Endothelial cell of umbilical vein (primary cell): ENCODE measurements at regions not wholly inside any gene's neighbourhood (a gene's known extent, or its start where the extent isn't known, plus 50 kb on each side); places are given as distances from the start of the nearest gene placed in this dataset.

Source experiments
- BruUV-seq: library from RNA; stranded (reverse); fragments of 400-500 nt; replicated peaks from 2 replicates; lab custom pipeline; 2021; lab: Mats Ljungman, UMichigan
- CTCF ChIA-PET: fragments of 300-600, 350-600 bp; sonication (Branson Sonifier 250); formaldehyde crosslinking; loops from one replicate; lab custom pipeline; 2021; ENCODE audit warnings: antibody characterized with exemption, inconsistent platforms; lab: Charles Lee
- POLR2A ChIA-PET: fragments of 300-600, 350-600 bp; sonication (Branson Sonifier 250); formaldehyde crosslinking; loops from one replicate; lab custom pipeline; 2021; ENCODE audit warnings: antibody characterized with exemption, inconsistent platforms; lab: Charles Lee
- DNase-seq: peaks from one replicate; pipeline ENCODE4 v3.0.0-alpha.2; 2011; ENCODE audit warnings: low read depth, low spot score
- FAIRE-seq: peaks from 2 replicates; lab custom pipeline; 2011; peaks lifted over from hg19 to GRCh38; lab: Jason Lieb, UNC
- H2AFZ ChIP-seq: 2 replicates; pipeline ENCODE4 v1.6.0; 2012; ENCODE audit warnings: low read depth, low read length, control low read depth, inconsistent platforms
- H3K27ac ChIP-seq: 2 replicates; pipeline ENCODE4 v1.5.1; 2011; ENCODE audit warnings: low read depth, mild to moderate bottlenecking, control low read depth, low read length, moderate library complexity; ENCODE audit not compliant: insufficient read depth
- H3K27me3 ChIP-seq, 2 experiments: 2 replicates each; pipeline versions ENCODE4 v1.6.0 to v1.6.1; 2011; ENCODE audit warnings: low read length in 2 of 2, mixed read lengths in 1 of 2; ENCODE audit not compliant: control insufficient read depth in 2 of 2, insufficient read depth in 2 of 2
- H3K36me3 ChIP-seq, 2 experiments: 2 replicates in 1 of 2; 3 replicates in 1 of 2; pipeline ENCODE4 v1.5.1; 2011; ENCODE audit warnings: low read length in 2 of 2, mild to moderate bottlenecking in 1 of 2, moderate library complexity in 1 of 2; ENCODE audit not compliant: control insufficient read depth in 2 of 2, insufficient read depth in 2 of 2; ENCODE audit errors: extremely low read depth in 1 of 2
- H3K4me1 ChIP-seq: 3 replicates; pipeline ENCODE4 v1.5.1; 2011; ENCODE audit warnings: mild to moderate bottlenecking, low read length; ENCODE audit not compliant: control insufficient read depth, insufficient read depth; ENCODE audit errors: extremely low read depth
- H3K4me2 ChIP-seq: 2 replicates; pipeline ENCODE4 v1.6.1; 2011; ENCODE audit warnings: low read length, control low read depth, mixed read lengths; ENCODE audit not compliant: insufficient read depth
- H3K4me3 ChIP-seq, 3 experiments: fragments of 200-600 bp in 1 of 3; sonication (generic), shearing (Covaris generic) in 1 of 3; replicated peaks in 1 of 3; 2 replicates each; pipeline ENCODE4 v1.5.1; 2011 to 2016; ENCODE audit warnings: control low read depth in 3 of 3, low read length in 3 of 3, mild to moderate bottlenecking in 2 of 3, inconsistent platforms in 1 of 3, low read depth in 1 of 3, moderate library complexity in 1 of 3; ENCODE audit not compliant: insufficient read depth in 1 of 3
- H3K79me2 ChIP-seq: 2 replicates; pipeline ENCODE4 v1.6.0; 2012; ENCODE audit warnings: low read length, inconsistent platforms; ENCODE audit not compliant: control insufficient read depth, insufficient read depth
- H3K9ac ChIP-seq: replicated peaks from 2 replicates; pipeline ENCODE3; 2011; ENCODE audit warnings: low read length, control low read depth; ENCODE audit not compliant: insufficient read depth; ENCODE audit errors: extremely low read depth
- H3K9me1 ChIP-seq: replicated peaks from 3 replicates; pipeline ENCODE4 v1.6.0; 2011; ENCODE audit warnings: mild to moderate bottlenecking, low read length; ENCODE audit not compliant: control insufficient read depth, insufficient read depth; ENCODE audit errors: extremely low read depth
- H3K9me3 ChIP-seq: replicated peaks from 2 replicates; pipeline ENCODE4 v1.5.1; 2012; ENCODE audit warnings: low read length, inconsistent platforms; ENCODE audit not compliant: control insufficient read depth, insufficient read depth
- H4K20me1 ChIP-seq: replicated peaks from 2 replicates; pipeline ENCODE3; 2011; ENCODE audit warnings: mild to moderate bottlenecking, low read length; ENCODE audit not compliant: control insufficient read depth, insufficient read depth; ENCODE audit errors: extremely low read depth
- EZH2 ChIP-seq: IDR thresholded peaks from 2 replicates; pipeline ENCODE4 v1.6.1; 2012; ENCODE audit warnings: borderline replicate concordance, low read depth, mild to moderate bottlenecking, moderate library complexity, low read length, inconsistent platforms; ENCODE audit not compliant: severe bottlenecking
- FOS ChIP-seq: IDR thresholded peaks from 2 replicates; pipeline ENCODE4 v1.6.1; 2011; ENCODE audit warnings: mild to moderate bottlenecking, low read length, moderate library complexity, borderline replicate concordance; ENCODE audit not compliant: insufficient read depth
- GATA2 ChIP-seq: IDR thresholded peaks from 2 replicates; pipeline ENCODE4 v1.7.0; 2011; ENCODE audit warnings: low read depth, mild to moderate bottlenecking, moderate library complexity, mixed read lengths, low read length; ENCODE audit not compliant: insufficient read length, insufficient read depth
- JUN ChIP-seq: IDR thresholded peaks from 2 replicates; pipeline ENCODE4 v1.6.1; 2011; ENCODE audit warnings: borderline replicate concordance, low read depth; ENCODE audit not compliant: insufficient read length, insufficient read depth
- MAX ChIP-seq: IDR thresholded peaks from 2 replicates; pipeline ENCODE4 v1.6.1; 2011; ENCODE audit not compliant: insufficient read depth, insufficient read length
- MYC ChIP-seq: IDR thresholded peaks from one replicate; pipeline ENCODE4 v1.6.1; 2011; ENCODE audit warnings: mild to moderate bottlenecking, low read depth, low read length
- POLR2A ChIP-seq: IDR thresholded peaks from 2 replicates; pipeline ENCODE4 v1.6.1; 2012; ENCODE audit warnings: low read depth, mild to moderate bottlenecking, control low read depth, low read length
- POLR2AphosphoS5 ChIP-seq: IDR thresholded peaks from 2 replicates; pipeline ENCODE4 v1.6.1; 2012; ENCODE audit warnings: low read depth, mild to moderate bottlenecking, control low read depth, low read length, moderate library complexity; ENCODE audit not compliant: insufficient read depth
- dilution Hi-C: fragments of 300-500 bp; cut with MboI; formaldehyde crosslinking; loops from one replicate; pipeline ENCODE4 v1.15.0; 2019; ENCODE audit warnings: low sequenced_read_pairs; ENCODE audit not compliant: extremely low pct_ligation_motif_present
- intact Hi-C: fragments of 100-400 bp; cut with micrococcal nuclease; formaldehyde crosslinking; loops from one replicate; pipeline ENCODE4 v1.10.0; 2022
- TF ChIP-seq, protein P1 (sequence below), 2 donors: IDR thresholded peaks; 1 replicate in 1 of 2; 2 replicates in 1 of 2; pipeline ENCODE4 v1.5.1; 2011; ENCODE audit warnings: low read length in 2 of 2, mild to moderate bottlenecking in 2 of 2, moderate library complexity in 2 of 2, control low read depth in 1 of 2, inconsistent platforms in 1 of 2, low read depth in 1 of 2; ENCODE audit not compliant: insufficient read depth in 1 of 2; ENCODE audit errors: extremely low read depth in 1 of 2

GRCh38 chr1:118337346-118337745 lies 152.3 kb upstream of the SPAG17 start:
- Histone ChIP-seq H4K20me1 (no peaks in the 10 kb centered on the region), H3K9ac (no peak overlapping the region), H3K4me3 (no peak overlapping the region), H3K9me1 (no peaks in the 10 kb centered on the region), H3K4me1 (no peaks in the 10 kb centered on the region), H3K36me3 (no peaks in the 10 kb centered on the region), H3K79me2 (no peaks in the 10 kb centered on the region), H2AFZ (no peak overlapping the region), H3K27ac (no peak overlapping the region), H3K9me3 (no peaks in the 10 kb centered on the region), H3K4me2 (no peak overlapping the region), H3K27me3 (no peaks in the 10 kb centered on the region)
- no TSS peak for BruUV-seq
- POLR2A ChIA-PET, result no interaction called here
- dilution Hi-C loops, result no loop called here
- no peak for TF ChIP-seq MYC
- no peak for TF ChIP-seq EZH2
- TF ChIP-seq JUN, result no peak
- TF ChIP-seq POLR2AphosphoS5, result no peak
- no peak for TF ChIP-seq MAX
- no peak for TF ChIP-seq FOS
- TF ChIP-seq GATA2, result no peak
- no peak for TF ChIP-seq POLR2A
- TF ChIP-seq, protein P1, sequence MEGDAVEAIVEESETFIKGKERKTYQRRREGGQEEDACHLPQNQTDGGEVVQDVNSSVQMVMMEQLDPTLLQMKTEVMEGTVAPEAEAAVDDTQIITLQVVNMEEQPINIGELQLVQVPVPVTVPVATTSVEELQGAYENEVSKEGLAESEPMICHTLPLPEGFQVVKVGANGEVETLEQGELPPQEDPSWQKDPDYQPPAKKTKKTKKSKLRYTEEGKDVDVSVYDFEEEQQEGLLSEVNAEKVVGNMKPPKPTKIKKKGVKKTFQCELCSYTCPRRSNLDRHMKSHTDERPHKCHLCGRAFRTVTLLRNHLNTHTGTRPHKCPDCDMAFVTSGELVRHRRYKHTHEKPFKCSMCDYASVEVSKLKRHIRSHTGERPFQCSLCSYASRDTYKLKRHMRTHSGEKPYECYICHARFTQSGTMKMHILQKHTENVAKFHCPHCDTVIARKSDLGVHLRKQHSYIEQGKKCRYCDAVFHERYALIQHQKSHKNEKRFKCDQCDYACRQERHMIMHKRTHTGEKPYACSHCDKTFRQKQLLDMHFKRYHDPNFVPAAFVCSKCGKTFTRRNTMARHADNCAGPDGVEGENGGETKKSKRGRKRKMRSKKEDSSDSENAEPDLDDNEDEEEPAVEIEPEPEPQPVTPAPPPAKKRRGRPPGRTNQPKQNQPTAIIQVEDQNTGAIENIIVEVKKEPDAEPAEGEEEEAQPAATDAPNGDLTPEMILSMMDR (IDR thresholded peaks at IDR 0.05; ENCODE audit: extremely low read depth in 1 of 2, insufficient read depth in 1 of 2, low read depth in 1 of 2, low read length in 2 of 2), result no peak
- intact Hi-C loops, result no loop called here
- no peak for DNase-seq
- FAIRE-seq, result no peak
- CTCF ChIA-PET, result no interaction called here
